Kidney tubule cell (primary cell): ENCODE measurements at regions not wholly inside any gene's neighbourhood (a gene's known extent, or its start where the extent isn't known, plus 50 kb on each side); places are given as distances from the start of the nearest gene placed in this dataset.
"Not testable (repeated sequence)": the region's sequence is repeated elsewhere in the genome, so short reads cannot be mapped to it uniquely, and the experiment has no call there.

Experiments
- DNase-seq: peaks from one replicate; pipeline ENCODE4 v3.0.0-alpha.2; 2018; ENCODE audit warnings: low spot score

DNA sequence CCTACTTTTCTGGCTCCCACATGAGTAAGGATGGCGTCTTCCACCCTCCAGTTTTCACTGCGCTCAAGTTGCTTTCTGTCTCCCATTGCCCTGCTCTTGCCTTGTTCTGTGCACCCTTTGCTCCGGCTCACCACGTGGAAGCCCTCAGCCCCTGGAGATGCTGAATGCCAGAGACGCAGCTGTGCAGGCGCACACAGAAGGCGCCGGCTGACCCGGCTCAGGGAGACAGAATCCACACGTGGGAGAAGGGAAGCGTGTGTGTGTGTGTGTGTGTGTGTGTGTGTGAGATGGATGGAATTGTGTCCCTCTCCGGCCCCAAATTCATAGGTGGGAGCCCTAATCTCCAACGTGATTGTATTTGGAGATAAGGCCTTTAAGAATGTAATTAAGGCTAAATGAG is 118.2 kb upstream of the ERRFI1 start:
- no peak for DNase-seq

DNA sequence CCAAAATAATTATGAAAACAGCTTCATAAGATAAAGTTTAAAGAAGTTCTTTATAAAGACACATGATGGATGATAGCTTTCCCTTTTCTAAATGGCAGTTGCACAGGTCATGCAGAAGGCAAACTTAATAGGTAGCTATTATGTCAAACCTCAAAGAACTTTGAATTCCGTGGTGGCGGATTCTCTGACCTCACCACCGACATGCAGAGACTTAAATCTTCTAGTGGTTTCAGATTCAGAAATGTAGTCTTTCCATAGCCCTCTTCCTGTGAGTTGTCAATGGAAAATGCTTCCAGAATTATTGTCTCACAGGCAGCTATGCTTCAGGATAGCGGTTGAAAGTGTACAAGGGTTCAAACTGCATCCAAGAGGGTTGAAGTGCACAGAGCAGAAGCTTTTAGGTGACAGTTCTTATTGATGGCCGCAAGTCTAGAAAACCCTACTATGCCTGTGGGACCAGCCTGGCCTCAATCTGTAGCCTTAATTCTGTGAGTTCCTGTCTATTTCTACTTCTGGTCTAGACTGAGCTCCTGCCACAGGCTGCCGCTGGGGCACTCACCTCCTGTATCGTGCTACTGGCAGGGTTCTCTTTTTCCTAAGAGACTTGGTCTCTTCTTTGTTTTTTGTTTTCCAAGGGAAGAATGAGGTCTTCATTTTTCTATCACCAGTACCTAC is 117.0 kb upstream of the ERRFI1 start:
- DNase-seq, result no peak

GRCh38 chr1:8139941-8140340 is 113.8 kb upstream of the ERRFI1 start:
- DNase-seq, result no peak

GRCh38 chr1:8139383-8139782 is 113.3 kb upstream of the ERRFI1 start:
- no peak for DNase-seq

- DNase-seq, result no peak
These were observed 112.6 kb upstream of the ERRFI1 start for GRCh38 chr1:8138673-8139072.

DNA sequence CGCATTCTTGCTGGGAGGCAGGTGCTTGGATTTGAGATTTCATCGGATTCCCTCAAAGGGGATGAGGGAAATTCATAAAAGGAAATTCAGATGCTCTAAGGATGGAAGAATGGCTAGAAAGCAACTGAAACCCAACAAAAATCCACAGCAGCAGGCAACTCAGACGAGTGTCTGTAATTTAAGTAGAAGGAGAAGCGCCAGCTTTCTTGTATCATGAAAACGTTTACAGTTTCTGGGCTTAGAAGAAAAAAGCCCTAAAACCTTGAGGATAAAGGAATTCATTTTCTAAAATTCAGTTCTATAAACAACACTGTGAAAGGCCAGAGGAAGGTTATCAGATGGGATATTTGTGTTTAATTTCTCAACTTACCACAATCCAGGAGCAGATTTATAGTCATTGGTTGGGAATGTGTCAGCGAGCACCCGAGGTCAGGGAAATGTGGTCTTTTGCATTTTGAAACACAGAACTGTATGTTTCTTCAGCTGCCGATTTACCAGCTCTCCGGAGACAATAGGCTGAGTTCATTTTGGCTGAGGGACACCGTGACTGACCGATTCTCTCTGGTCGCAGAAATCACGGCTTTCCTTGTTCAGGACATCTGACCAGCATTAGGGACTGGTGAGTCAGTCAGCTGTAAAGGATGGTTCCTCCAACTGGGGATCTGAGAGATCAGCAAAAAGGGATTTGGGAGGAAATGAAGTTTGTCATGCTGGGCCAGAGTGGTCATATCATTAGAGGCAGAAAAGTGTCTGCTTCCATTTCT is 111.6 kb upstream of the ERRFI1 start:
- peak; percentile 76 for DNase-seq

DNA sequence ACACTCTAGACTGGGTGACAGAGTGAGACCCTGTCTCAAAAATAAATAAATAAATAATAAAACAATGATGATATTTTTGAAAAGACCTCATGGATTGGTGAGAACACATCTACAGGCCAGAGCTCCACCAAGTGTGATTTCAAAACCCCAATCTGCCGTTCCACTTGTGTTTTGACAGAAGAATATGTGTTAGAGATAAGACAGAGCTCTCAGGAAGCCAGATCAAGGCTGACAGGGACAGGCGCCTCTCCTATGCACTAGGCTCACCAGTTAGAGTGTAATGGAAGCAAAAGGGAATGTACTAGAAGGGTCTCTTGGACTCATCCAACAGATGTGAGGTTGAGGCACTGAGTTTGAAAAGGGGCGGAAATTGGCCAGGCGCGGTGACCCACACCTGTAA is 110.7 kb upstream of the ERRFI1 start:
- no peak for DNase-seq

DNA sequence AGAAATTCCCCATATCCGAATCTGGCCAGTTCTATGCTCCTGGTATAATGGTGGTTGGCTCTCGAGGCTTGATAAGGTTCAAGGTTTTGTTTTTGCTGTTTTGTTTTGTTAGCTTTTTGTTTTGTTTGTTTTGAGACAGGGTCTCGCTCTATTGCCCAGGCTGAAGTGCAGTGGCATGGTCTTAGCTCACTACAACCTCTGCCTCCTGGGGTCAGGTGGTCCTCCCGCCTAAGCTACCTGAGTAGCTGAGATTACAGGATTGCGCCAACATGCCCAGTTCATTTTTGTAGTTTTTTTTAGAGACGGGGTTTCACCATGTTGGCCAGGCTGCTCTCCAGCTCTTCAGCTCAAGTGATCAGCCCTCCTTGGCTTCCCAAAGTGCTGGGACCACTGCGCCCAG is 109.1 kb upstream of the ERRFI1 start:
- no peak for DNase-seq

- no peak for DNase-seq
These were observed 108.6 kb upstream of the ERRFI1 start for GRCh38 chr1:8134546-8135235.

DNA sequence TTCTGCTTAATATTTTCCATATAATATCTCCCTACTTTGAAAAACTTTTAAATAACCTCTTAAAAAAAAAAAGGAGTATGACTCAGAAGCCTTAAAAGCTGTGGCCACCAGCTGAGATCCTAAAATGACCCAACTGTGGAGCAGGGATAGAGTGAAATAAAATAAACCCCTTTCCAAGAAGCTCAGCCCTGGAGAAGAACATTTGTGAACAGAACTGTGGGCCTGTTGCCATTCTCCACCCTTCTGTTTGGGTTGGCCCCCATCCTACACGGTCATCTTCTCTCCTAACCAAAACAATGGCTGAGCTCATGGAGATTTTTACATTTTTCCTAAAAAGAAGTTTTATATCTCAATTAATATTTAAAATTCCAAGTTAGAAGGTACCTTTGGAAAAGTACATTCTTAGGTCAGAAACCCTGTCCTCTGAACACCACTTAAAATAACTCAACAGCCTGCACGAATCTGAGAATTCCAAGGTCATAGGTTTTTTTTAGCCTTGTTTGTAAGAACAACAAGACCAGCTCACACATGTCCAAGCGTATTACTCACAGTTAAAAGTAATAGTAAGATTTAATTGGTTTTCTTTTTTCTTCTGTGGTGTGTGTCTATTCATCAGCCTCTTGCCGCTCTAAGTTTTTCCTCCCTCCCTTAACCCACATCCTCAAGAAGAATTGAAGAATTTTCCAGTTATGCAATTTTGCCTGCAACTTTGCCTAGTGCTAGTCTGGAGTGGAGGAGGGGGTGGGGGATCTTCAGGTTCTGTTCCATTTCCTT is 107.7 kb upstream of the ERRFI1 start:
- DNase-seq, result peak; percentile 55

- no peak for DNase-seq
These were observed 107.1 kb upstream of the ERRFI1 start for GRCh38 chr1:8133190-8133589.

DNA sequence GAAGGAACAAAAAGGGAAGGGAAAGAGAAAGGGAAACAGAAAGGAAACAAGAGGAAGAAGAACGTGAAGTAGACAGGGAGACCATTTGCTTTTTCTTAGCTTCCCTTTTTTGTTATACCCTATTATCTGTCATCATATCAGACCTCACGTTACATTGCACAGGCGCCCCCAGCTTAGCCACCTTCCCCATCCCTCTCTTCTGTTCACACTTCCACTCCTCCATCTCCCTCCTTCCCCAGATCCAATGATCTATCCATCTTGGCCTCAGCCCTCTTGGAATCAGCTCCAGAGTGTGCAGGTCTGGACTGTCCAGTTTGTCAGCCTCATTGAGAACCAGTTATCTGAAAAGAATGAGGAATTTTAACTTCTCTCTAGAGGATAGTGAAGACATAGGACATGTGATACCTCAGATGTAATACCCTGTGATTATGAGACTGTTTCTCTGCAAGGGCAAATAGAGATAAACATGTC is 101.1 kb upstream of the ERRFI1 start:
- no peak for DNase-seq

- peak; percentile 25 for DNase-seq
These were observed 96.6 kb upstream of the ERRFI1 start for GRCh38 chr1:8122477-8123407.

GRCh38 chr1:8122160-8122476 is 96.0 kb upstream of the ERRFI1 start:
- DNase-seq, result no peak

GRCh38 chr1:8121261-8122159 is 95.4 kb upstream of the ERRFI1 start:
- DNase-seq, result peak; percentile 62

DNA sequence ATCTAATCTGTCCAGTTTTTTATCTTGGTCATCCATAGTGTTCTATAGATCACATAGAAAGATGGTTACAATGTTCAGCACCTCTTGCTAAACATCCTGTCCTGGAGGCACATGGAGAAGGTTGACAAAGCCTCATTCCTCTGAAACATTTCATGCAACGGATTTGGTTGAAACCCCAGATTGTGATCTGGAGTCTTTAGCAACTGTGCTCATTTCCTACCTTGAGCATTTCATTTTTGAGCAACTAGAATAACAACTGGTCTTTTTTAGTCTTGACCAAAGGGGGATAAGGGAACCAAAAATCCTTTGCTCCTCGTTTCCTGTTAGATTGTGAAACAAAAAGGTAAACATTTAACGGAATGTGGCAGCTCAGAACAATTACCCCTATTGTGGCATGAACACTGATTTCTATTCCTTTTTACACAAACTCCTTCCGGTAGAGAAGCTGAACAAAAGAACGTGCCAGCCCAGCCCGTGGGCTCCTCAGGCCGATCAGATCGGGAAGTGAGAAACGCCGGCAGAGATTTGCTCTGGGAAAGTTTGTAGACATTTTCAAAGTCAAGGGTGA is 94.7 kb upstream of the ERRFI1 start:
- DNase-seq, result no peak

GRCh38 chr1:8118736-8119135 is 92.6 kb upstream of the ERRFI1 start:
- DNase-seq, result not testable (repeated sequence)

DNA sequence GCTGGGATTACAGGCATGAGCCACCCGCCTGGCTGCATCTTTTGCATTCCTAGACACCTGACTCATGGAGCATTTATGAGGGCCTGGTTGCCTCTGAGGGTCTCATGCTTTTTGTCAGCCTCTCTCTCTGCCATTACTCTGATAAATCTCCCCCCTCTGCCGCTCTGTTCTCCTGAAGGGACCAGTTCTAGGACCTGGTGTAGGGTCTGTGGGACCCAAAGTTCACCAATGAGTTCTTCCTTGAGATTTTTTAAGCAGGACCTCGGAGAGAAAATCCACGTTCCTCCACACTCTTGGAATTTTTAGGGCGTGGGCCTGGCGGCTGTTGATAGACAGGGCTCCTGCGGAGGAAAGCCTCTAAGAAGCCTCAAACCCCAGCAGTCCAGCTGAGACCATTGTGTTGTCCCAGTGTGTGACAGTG is 91.9 kb upstream of the ERRFI1 start:
- peak; percentile 26 for DNase-seq

DNA sequence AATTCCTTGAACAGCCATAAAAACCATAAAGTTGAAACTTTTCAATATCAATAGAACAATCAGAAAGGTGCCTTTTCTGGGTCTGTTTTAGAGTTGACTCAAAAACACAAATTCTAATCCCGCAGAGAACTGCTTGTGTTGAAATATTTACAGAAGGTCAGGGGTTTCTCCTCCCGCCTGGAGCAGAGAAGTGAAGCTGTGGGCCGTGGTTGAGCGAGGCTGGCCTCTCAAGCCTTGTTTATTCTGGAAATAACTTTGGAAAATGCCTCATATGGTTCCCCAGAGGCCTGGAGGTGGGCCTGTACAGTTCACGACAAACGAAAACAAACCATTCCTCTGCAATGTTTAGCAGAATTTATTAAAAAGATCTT is 90.8 kb upstream of the ERRFI1 start:
- DNase-seq, result no peak

DNA sequence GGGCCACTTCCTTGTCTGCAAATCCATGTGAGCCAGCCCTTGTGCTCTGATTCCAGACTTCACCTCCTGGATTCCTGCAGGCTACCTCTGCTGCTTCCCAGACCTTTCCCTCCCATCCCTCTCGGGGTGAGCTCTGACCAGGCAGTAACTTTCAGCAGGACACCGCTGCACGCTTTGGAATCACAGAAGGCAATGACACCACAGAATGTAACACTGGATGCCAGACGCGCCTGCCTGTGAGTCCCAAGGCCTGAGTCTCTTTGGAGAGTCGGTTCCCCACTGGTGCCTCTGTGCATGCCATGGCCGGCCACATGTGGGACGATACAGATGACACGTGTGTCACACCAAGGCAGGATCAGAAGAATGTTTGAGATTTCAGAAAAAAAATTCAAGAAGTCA is 89.7 kb upstream of the ERRFI1 start:
- DNase-seq, result no peak
